Spleen (tissue), 11 donors: ENCODE measurements at regions not wholly inside any gene's neighbourhood (a gene's known extent, or its start where the extent isn't known, plus 50 kb on each side); places are given as distances from the start of the nearest gene placed in this dataset.

Source experiments
- DNase-seq: peaks from one replicate; pipeline ENCODE4 v3.0.0-alpha.2; 2020
- H3K27ac ChIP-seq, 8 donors: fragments of 200-600 bp; sonication (generic) in 7 of 8; 1 replicate in 4 of 8; 2 replicates in 4 of 8; pipeline versions ENCODE4 v1.5.0 to v1.8.0; 2016 to 2021; ENCODE audit warnings: inconsistent platforms in 4 of 8, mild to moderate bottlenecking in 4 of 8, moderate library complexity in 1 of 8
- H3K27me3 ChIP-seq, 7 donors: fragments of 200-600 bp; sonication (generic) in 6 of 7; replicated peaks in 1 of 7; 1 replicate in 4 of 7; 2 replicates in 3 of 7; pipeline versions ENCODE4 v1.5.0 to v1.8.0; 2016 to 2021; ENCODE audit warnings: inconsistent platforms in 3 of 7, mild to moderate bottlenecking in 1 of 7
- H3K36me3 ChIP-seq, 6 donors: fragments of 200-600 bp; sonication (generic) in 5 of 6; 1 replicate in 4 of 6; 2 replicates in 2 of 6; pipeline versions ENCODE4 v1.5.0 to v1.8.0; 2016 to 2021; ENCODE audit warnings: inconsistent platforms in 2 of 6
- H3K4me1 ChIP-seq, 6 donors: fragments of 200-600 bp; sonication (generic) in 5 of 6; 1 replicate in 3 of 6; 2 replicates in 3 of 6; pipeline versions ENCODE4 v1.5.0 to v1.8.0; 2016 to 2021; ENCODE audit warnings: inconsistent platforms in 3 of 6
- H3K4me3 ChIP-seq, 8 donors: fragments of 200-600 bp; sonication (generic) in 7 of 8; 1 replicate in 4 of 8; 2 replicates in 4 of 8; pipeline versions ENCODE4 v1.5.0 to v1.8.0; 2016 to 2021; ENCODE audit warnings: inconsistent platforms in 4 of 8, mild to moderate bottlenecking in 4 of 8, moderate library complexity in 2 of 8
- H3K9me3 ChIP-seq, 8 donors: fragments of 200-600 bp; sonication (generic) in 7 of 8; 1 replicate in 4 of 8; 2 replicates in 4 of 8; pipeline versions ENCODE4 v1.5.0 to v1.8.0; 2016 to 2021; ENCODE audit warnings: inconsistent platforms in 4 of 8
- CTCF ChIP-seq, 11 experiments: fragments of 200-600 bp in 7 of 11; fragments of 450-650 bp in 4 of 11; sonication (generic) in 4 of 11; IDR thresholded peaks in 8 of 11; conservative IDR thresholded peaks in 3 of 11; 1 replicate in 7 of 11; 2 replicates in 4 of 11; pipeline versions ENCODE4 v1.4.0 to v1.8.0; 2016 to 2021; ENCODE audit warnings: antibody characterized with exemption in 11 of 11, inconsistent platforms in 4 of 11, mild to moderate bottlenecking in 1 of 11
- POLR2A ChIP-seq, 3 donors: fragments of 450-650 bp; IDR thresholded peaks; one replicate each; pipeline ENCODE4 v1.5.1; 2017; ENCODE audit warnings: antibody characterized with exemption in 3 of 3, mild to moderate bottlenecking in 1 of 3
- POLR2AphosphoS5 ChIP-seq, 3 donors: sonication (generic); formaldehyde crosslinking; IDR thresholded peaks; one replicate each; pipeline ENCODE4 v1.5.1; 2017; ENCODE audit warnings: antibody characterized with exemption in 3 of 3
- WGBS, 5 donors: extraction: QIAGEN DNeasy Blood & Tissue Kit in 3 of 5; methylation state at CpG; one replicate each; pipeline versions ENCODE4 v1.1.5 to v1.1.7; 2013 to 2018; 5-methylcytosine and 5-hydroxymethylcytosine counted together
- intact Hi-C: fragments of 100-400 bp; cut with DNase I; formaldehyde crosslinking; loops from one replicate; pipeline ENCODE4 v1.15.0; 2023; ENCODE audit warnings: low total_unique reads
- donor health status: healthy with polysubstance abuse.
- donor health status: DM: no; HTN: no; CAD: no; lungs with moderate emphysema.
- donor health status: DM: no; HTN: no; CAD: no.
- donor health status: Bipolar disorder and iron deficiency.
- donor health status: healthy.
- donor health status: DM: no; HTN: no; CAD: no.
- donor health status: DM: yes; HTN: yes; CAD: no.

- no peak for DNase-seq
- intact Hi-C loops, result no loop called here
- H3K36me3 ChIP-seq, result no peaks in the 10 kb centered on the region
Measured at GRCh38 chr7:17471325-17471724, 172.9 kb downstream of the AHR start.

DNA sequence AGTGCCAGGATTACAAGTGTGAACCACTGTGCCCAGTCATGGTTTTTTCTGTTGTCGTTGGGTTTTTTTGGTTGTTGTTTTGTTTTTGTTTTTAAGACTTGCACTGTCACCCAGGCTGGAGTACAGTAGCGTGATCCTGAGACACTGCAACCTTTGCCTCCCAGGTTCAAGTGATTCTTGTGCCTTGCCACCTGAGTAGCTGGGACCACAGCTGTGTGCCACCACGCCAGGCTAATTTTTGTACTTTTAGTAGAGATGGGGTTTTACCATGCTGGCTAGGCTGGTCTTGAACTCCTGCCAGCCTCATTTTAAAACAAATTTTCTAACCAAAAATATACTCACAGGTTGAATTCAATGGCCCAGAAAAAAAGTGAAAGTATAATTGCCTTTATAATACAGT lies 174.1 kb downstream of the AHR start:
- no peak overlapping the region for H3K27ac ChIP-seq
- no peak for DNase-seq
- H3K4me3 ChIP-seq, result no peak overlapping the region
- 74 to 82% (median 76%) methylated on average over 3 of the region's 3 CpGs for WGBS, 5 donors
- no peaks in the 10 kb centered on the region for H3K4me1 ChIP-seq
- no peak for TF ChIP-seq CTCF (IDR thresholded peaks at IDR 0.05 in 8 of 11, conservative IDR thresholded peaks at IDR 0.05 in 3 of 11)
- no peak for TF ChIP-seq POLR2A (IDR thresholded peaks at IDR 0.05)
- no peak for TF ChIP-seq POLR2AphosphoS5 (IDR thresholded peaks at IDR 0.05)
- H3K27me3 ChIP-seq, result no peaks in the 10 kb centered on the region
- H3K36me3 ChIP-seq, result no peaks in the 10 kb centered on the region
- intact Hi-C loops, result no loop called here
- no peaks in the 10 kb centered on the region for H3K9me3 ChIP-seq

More at GRCh38 chr7:17471325-17471724, 172.9 kb downstream of the AHR start:
- no peak for TF ChIP-seq CTCF (IDR thresholded peaks at IDR 0.05 in 8 of 11, conservative IDR thresholded peaks at IDR 0.05 in 3 of 11)
- no peak for TF ChIP-seq POLR2A (IDR thresholded peaks at IDR 0.05)
- TF ChIP-seq POLR2AphosphoS5 (IDR thresholded peaks at IDR 0.05), result no peak
- Histone ChIP-seq H3K9me3 (no peaks in the 10 kb centered on the region), H3K4me1 (peaks cover 0 to 5% (median 0%) of the 10 kb centered on the region in 6 donors), H3K27ac (no peak overlapping the region), H3K27me3 (no peaks in the 10 kb centered on the region), H3K4me3 (no peak overlapping the region)

DNA sequence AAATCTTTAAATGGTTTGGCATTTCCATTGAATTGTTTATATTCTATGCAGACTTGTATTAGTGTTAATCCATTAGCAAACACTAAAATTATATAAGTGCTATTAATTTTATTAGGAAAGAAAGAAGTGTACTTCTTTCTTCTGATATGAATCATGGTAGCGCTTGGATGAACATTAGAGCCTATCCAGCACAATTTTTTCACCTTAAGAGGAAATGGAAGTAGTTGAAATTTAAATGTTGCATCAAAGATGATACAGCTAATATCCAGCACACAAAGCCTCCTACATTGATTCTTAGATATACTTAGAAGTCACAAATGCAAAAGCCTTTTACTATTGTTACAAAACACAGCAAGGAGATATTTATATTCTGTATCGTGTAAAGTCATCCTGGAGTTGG lies 174.5 kb downstream of the AHR start:
- no peaks in the 10 kb centered on the region for H3K4me1 ChIP-seq
- H3K4me3 ChIP-seq, result no peak overlapping the region
- no peak overlapping the region for H3K27ac ChIP-seq
- H3K27me3 ChIP-seq, result no peaks in the 10 kb centered on the region
- H3K9me3 ChIP-seq, result no peaks in the 10 kb centered on the region
- no peaks in the 10 kb centered on the region for H3K36me3 ChIP-seq
- TF ChIP-seq POLR2A (IDR thresholded peaks at IDR 0.05) (no peak), CTCF (IDR thresholded peaks at IDR 0.05 in 8 of 11, conservative IDR thresholded peaks at IDR 0.05 in 3 of 11) (no peak)
- 80 to 82% (median 81%) methylated on average over 2 of the region's 2 CpGs for WGBS, 5 donors
- DNase-seq, result no peak
- intact Hi-C loops, result no loop called here

DNA sequence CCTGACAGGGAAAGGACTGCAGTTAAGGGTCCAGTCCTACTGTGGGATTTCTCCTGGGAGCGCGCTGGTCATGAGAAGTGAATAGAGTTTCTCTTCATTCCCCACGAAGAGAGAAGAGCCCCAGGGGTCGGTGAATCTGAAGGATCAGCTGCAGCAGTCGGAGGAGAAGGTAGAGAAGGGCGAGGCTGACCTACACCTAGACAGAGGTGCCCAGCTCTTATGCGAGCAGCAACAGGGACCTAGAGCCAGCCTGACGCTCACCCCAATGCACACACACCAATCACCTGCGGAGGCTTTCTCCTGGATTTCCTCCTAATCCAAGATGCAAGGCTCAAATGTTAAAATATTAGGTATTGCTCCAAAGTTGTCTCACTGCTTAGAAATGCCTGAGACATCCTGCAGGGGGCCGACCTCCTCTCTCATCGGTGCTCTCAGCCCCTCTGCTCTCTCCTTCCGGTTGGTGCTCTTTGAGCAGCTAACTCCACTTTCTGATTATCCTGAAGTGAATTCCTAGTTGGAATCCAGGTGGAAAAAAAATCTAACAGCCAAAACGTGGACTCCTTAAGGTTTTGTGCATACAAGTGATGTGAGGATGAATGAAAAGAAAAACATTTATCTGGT lies 176.4 kb downstream of the AHR start:
- intact Hi-C loops, result no loop called here
- DNase-seq, result no peak
- WGBS, 5 donors, result 86 to 94% (median 90%) methylated on average over 13 of the region's 13 CpGs
- Histone ChIP-seq H3K4me3 (no peak overlapping the region), H3K4me1 (no peaks in the 10 kb centered on the region), H3K27me3 (no peaks in the 10 kb centered on the region), H3K36me3 (no peaks in the 10 kb centered on the region), H3K27ac (no peak overlapping the region), H3K9me3 (no peaks in the 10 kb centered on the region)
- no peak for TF ChIP-seq CTCF (IDR thresholded peaks at IDR 0.05 in 8 of 11, conservative IDR thresholded peaks at IDR 0.05 in 3 of 11)
- no peak for TF ChIP-seq POLR2AphosphoS5 (IDR thresholded peaks at IDR 0.05)
- no peak for TF ChIP-seq POLR2A (IDR thresholded peaks at IDR 0.05)
